T47D (cell line): ENCODE measurements at regions not wholly inside any gene's neighbourhood (a gene's known extent, or its start where the extent isn't known, plus 50 kb on each side); places are given as distances from the start of the nearest gene placed in this dataset.

Experiments
- DNase-seq, 2 experiments: peaks; one replicate each; pipeline versions ENCODE4 v3.0.0 to v3.0.0-alpha.2; 2011 to 2012; ENCODE audit warnings: low read depth in 1 of 2, low spot score in 1 of 2
- JUND ChIP-seq: IDR thresholded peaks from 2 replicates; pipeline ENCODE4 v1.6.1; 2012; ENCODE audit warnings: low read depth
- in situ Hi-C: cut with HindIII; loops from 2 replicates; pipeline ENCODE4 v1.10.0; 2016; ENCODE audit warnings: low sequenced_read_pairs, low pct_unique_long_range_greater_than_20kb

DNA sequence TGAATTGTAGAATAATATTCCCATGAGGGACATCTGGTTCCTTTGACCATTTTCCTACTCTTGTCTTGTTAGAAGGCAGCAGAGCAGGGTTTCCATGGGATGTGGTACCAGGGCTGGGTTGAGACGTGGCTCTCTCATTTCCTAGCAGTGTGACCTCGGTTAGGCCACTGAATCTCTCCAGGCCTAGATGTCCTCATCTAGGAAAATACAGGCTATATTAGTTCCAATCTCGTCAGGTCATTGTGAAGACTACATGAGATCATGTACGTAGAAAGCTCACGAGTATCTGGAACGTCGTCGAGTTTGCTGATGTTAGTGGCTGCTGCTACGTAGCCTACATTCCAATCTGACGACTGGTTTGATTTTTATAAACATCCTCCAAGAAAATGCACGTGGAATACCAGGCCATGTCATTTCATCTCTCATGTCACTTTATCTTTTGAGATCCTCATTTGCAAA is 278.2 kb upstream of the GATB start:
- TF ChIP-seq JUND: no peak
- in situ Hi-C loops: no loop called here

DNA sequence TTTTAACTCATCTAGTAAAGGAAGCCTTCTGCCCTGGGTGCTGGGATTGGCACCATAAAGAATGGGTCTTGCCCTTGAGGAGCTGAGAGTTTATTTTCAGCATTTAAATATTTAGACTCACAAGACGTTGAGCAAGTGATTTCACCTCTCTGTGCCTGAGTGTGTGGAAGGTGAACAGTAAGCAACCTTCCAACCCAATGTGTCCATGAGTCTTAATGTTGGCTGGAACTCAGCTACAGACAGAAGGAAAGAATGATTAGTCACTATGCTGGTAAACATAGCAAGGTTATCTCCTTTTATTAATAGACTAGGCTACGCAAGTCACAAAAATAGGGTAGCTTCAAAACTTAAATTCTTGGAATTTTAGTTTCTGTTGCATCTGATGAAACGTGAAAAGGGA is 277.4 kb upstream of the GATB start:
- no peak for TF ChIP-seq JUND
- no peak for DNase-seq
- in situ Hi-C loops: no loop called here

More for the DNA sequence above, 278.2 kb upstream of the GATB start:
- no peak for DNase-seq

DNA sequence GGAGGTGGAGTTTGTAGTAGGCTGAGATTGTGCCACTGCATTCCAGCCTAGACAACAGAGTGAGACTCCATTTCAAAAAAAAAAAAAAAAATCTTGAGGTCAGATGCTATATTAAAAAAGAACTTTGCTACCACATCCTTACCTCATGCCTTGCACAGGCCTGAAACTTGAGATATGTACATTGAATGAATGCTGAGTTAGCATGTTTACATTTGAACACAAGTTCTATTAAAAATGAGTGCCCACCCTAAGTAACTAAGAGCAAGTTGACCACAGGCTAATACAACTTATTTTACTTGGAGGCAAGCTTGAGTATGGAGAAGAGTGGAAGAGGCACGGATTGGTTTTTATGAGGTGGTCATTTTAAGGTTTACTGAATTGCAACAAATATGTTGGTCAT is 276.6 kb upstream of the GATB start:
- in situ Hi-C loops: no loop called here

DNA sequence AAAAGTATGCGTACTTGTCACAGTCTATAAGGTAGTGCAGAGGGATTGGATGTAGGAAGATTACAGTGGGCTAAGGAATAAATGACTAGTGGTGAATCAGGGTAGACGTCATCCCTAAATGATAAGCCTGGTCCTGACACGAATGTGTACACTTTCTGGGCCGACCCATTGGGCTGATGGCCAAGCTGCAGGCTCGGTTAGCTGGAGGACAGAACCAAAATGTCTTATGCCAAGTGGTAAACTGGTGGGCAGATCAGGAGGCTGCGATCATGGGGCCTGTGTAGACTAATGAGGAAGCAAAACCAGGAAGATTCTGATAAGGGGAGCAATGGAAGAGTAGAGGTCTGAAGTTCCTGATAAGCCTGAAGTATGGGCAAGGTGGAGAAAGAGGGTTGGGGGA is 272.8 kb upstream of the GATB start:
- DNase-seq: no peak
- in situ Hi-C loops: no loop called here
- TF ChIP-seq JUND: no peak

More for the DNA sequence above, 276.6 kb upstream of the GATB start:
- no peak for TF ChIP-seq JUND
- no peak for DNase-seq

DNA sequence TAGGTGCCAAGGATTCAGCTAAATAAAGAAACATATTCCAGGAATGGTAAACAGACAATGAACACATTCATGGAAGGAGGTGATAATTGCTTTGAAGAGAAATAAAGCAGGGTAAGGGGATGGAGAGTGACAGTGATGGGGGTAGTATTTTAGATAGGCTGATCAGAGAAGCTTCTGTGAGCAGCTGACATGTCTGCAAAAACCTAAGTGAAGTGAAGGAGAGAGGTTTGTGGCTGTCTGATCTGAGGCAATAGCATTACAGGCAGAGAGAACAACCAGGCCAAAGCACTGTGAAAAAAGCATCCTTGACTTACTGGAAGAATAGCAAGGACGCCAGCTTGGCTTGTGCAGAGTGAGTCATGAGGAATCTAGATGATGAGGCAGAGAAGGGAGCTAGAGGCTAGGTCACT is 271.9 kb upstream of the GATB start:
- DNase-seq: no peak
- TF ChIP-seq JUND: no peak
- in situ Hi-C loops: no loop called here

DNA sequence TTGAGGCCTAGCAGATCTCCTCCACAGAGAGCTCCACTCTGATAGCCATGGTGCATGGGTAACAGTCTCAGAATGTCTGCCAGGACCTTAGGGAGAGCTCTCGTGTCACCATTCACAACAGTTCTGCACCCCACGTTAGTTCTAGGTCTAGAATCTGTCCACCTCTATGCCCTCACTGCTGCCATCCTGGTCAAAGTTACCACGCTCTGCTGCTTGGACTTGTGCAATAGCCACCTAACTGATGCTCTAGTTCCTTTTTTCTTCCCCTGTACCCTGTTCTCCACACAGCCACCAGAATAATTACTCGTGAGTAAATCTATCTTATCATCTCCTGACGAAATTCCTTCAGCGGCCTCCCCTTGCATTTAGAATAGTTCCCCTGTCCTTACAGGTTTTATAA is 268.8 kb upstream of the GATB start:
- DNase-seq: no peak
- in situ Hi-C loops: no loop called here
- TF ChIP-seq JUND: no peak

DNA sequence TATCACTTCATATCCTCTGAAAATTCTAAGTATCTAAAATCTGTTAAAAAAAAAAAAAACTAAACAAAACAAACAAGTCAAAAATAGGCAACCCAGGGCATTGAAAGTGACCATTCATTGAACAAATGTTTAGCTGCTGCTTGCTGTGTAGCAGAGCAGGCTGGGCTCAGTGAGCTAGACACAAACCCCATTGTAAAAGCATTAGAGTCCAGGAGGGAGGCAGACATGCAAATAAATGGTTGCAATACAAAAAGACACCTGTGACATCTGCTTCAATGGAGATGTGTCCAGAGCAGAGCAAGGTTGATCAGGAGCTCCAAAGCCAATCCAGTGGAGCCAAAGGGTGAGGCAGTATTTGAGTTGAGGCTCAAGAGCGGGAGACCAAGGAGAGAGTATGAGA is 267.3 kb upstream of the GATB start:
- in situ Hi-C loops: no loop called here
- DNase-seq: no peak
- no peak for TF ChIP-seq JUND

DNA sequence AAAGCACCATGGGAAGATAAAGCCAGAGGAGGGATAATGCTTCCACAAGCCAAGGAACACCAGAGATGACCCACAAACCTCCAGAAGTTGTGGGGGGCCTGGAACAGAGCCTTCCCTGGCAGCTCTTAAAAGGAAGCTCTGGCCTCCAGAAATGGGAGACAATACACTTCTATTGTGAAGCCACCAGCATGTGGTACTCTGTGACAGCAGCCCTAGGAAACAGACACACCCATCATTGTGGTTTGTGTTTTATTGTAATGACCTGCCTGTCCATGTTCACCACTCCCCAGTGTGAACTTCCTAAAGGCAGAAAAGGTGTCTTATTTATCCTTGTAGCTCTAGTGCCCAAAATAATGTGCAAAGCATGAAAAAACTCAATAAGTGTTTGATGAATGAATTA is 264.1 kb upstream of the GATB start:
- no peak for DNase-seq
- TF ChIP-seq JUND: no peak
- in situ Hi-C loops: no loop called here

DNA sequence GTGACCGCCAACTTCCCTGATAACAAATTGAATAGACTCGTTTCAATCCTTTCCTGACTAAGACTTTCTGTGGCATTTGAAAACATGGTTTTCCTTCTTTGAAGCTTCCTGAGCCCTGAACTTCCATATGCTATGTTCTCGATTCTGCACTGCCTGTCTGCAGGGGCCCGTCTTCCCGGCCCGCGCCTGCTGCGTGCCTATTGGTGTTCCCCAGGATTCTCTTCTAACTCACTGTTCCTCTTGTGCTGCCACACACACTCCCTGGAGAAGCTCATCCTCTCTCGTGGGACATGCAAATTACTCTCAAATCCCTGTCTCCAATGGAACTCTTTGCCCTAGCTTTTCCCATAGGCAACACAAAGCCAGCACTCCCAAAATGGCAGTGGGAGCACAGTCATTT is 262.9 kb upstream of the GATB start:
- in situ Hi-C loops: no loop called here
- DNase-seq: no peak
- TF ChIP-seq JUND: no peak

DNA sequence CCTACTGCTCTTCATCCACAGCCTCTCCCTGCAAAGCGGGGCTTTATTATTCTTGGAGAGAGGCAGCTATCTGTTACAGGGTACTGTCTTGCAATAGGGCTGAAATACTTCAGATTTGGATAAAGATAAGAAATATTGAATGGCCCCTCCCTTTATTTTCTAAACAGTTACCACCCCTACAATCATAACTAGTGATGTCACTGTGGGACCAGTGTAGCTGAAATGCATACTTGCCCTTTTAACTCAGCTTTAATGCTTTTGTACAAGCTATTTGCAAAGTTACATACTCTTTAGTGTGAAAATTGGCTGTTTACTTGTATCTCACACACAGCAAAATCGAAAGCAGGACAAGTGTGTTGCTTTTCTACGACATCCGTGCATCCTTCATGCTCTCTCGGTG is 261.7 kb upstream of the GATB start:
- TF ChIP-seq JUND: no peak
- in situ Hi-C loops: no loop called here
- DNase-seq: no peak

DNA sequence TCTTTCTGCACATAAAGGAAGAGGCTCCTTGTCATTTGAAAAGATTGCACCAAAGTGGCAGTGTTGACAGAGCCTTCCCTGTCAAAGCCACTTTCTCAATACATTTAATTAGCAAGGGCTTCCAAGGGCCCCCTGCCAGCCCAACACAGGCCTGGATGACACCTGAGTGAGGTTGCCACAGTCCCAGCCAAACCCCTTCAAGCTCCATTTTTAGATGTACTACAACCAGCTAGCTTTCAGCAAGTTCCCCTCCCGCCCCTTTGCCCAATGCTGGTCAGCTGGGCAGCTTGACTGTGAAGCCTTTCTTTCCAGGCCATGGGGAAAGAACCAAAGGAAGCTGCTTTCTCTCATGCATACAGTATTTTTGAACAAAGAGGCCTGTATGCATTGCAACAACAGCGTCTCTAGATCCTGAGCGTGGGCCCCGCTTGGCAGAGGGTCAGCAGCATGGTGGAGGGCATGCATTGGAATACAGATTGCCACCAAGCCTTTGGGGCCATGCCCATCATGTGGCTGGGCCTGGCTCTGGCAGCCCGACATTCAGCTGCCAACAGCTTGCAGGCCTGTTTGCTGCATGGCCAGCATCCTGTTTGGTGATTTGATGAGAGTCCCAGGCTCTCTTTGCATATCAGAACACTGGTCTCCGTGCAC is 261.1 kb upstream of the GATB start:
- DNase-seq: no peak
- TF ChIP-seq JUND: no peak
- in situ Hi-C loops: no loop called here

DNA sequence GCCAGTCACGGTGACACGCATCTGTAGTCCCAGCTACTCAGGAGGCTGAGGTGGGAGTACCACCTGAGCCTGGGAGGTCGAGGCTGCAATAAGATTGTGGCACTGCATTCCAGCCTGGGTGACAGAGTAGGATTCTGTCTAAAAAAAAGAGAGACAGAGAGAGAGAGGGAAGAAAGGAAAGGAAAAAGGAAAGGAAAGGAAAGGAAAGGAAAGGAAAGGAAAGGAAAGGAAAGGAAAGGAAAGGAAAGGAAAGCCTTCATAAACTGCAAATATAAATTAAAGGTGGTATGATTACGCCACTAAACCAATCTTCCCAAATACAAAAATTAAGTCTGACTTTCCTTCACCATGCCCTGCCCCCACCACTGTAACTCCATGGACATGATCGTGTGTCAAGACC is 259.3 kb upstream of the GATB start:
- in situ Hi-C loops: no loop called here
- no peak for TF ChIP-seq JUND
- DNase-seq: no peak

DNA sequence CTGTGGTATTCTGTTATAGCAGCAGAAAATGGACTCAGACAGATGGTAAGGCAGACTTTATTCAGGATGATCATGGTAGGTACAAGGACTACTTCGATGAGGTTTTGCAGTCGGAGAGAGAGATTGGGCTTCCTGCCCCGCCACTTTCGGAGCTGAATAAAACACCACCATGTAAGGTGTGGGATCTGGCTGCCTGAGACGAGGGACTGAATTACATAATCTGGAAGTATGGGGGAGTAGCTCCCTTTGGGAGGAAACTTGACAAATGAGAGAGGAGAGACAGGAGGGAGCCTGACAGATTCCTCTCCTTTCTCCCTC is 255.5 kb upstream of the GATB start:
- no peak for TF ChIP-seq JUND
- in situ Hi-C loops: no loop called here
- DNase-seq: no peak

DNA sequence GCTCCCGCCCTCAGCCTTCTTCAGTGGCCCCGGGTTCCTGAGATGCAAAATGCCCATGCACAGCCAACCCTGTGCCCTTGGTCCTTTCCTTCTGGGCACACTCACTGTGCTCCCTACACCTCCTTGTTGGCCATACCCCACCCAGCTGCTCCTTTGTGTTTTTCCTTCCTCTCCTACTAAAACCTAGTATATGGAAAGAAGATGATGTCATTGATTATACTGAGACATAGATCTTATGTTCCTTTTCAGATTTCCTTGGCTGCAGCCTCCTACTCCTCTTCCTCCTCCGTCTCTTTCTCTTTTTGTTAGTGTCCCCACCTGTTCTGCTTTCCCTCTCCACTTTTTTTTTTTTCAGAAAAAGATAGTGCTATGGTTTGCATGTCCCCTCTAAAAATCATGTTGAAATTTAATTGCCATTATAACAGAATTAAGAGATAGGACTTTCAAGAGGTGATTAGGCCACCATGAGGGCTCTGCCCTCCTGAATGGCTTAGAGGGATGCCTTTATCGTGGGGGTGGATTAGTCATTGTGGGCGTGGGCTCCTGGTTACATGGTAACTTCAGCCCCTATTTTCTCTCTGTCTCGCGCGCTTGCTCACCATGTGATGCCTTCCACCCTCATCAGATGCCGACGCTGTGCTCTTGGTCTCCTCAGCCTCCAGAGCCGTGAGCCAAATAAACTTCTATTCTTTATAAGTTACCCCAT is 254.9 kb upstream of the GATB start:
- in situ Hi-C loops: no loop called here

More for the DNA sequence above, 254.9 kb upstream of the GATB start:
- no peak for DNase-seq
- TF ChIP-seq JUND: no peak
